OCI-LY7 (cell line): ENCODE measurements at regions not wholly inside any gene's neighbourhood (a gene's known extent, or its start where the extent isn't known, plus 50 kb on each side); places are given as distances from the start of the nearest gene placed in this dataset.
A peak's percentile ranks its signal among the peaks of the same experiment; 100 is the strongest.

Experiments used
- BruUV-seq: library from RNA; stranded (reverse); fragments of 400-500 nt; replicated peaks from 2 replicates; lab custom pipeline; 2021; lab: Mats Ljungman, UMichigan
- CTCF ChIA-PET: fragments of 300-600 bp; sonication (Branson Sonifier 250); formaldehyde crosslinking; loops from one replicate; lab custom pipeline; 2022; ENCODE audit warnings: antibody characterized with exemption; ENCODE audit not compliant: unreplicated experiment; lab: Charles Lee
- POLR2A ChIA-PET: fragments of 300-600 bp; sonication (Branson Sonifier 250); formaldehyde crosslinking; loops from one replicate; lab custom pipeline; 2022; ENCODE audit warnings: antibody characterized with exemption; lab: Charles Lee
- DNase-seq: peaks from one replicate; pipeline ENCODE4 v3.0.0-alpha.2; 2015; ENCODE audit warnings: low spot score
- H2AFZ ChIP-seq: fragments of 200-600 bp; sonication (generic), shearing (Covaris generic); 2 replicates; pipeline ENCODE4 v1.6.1; 2014; ENCODE audit warnings: mild to moderate bottlenecking, antibody characterized with exemption, low read length, moderate library complexity
- H3K27ac ChIP-seq: fragments of 200-600 bp; sonication (generic); 2 replicates; pipeline ENCODE4 v1.5.1; 2014; ENCODE audit warnings: mixed run types, low read depth, mild to moderate bottlenecking, moderate library complexity, low read length, inconsistent platforms; ENCODE audit not compliant: poor library complexity, severe bottlenecking
- H3K36me3 ChIP-seq: fragments of 200-600 bp; sonication (generic); 2 replicates; pipeline ENCODE4 v1.6.1; 2014; ENCODE audit warnings: mild to moderate bottlenecking, antibody characterized with exemption, low read length, moderate library complexity, mixed read lengths; ENCODE audit not compliant: insufficient read depth
- H3K4me1 ChIP-seq: fragments of 200-600 bp; sonication (generic); 2 replicates; pipeline ENCODE4 v1.5.1; 2014; ENCODE audit warnings: mild to moderate bottlenecking, low read length; ENCODE audit not compliant: insufficient read depth, poor library complexity, severe bottlenecking
- H3K4me2 ChIP-seq: fragments of 200-600 bp; sonication (generic); 2 replicates; pipeline ENCODE4 v1.6.1; 2014; ENCODE audit warnings: mild to moderate bottlenecking, low read length
- H3K4me3 ChIP-seq: fragments of 200-600 bp; sonication (generic); 2 replicates; pipeline ENCODE4 v1.5.1; 2014; ENCODE audit warnings: mild to moderate bottlenecking, low read depth, low read length; ENCODE audit not compliant: poor library complexity, severe bottlenecking
- H3K79me2 ChIP-seq: fragments of 200-600 bp; sonication (generic); 2 replicates; pipeline ENCODE4 v1.6.1; 2016; ENCODE audit warnings: low read depth, mild to moderate bottlenecking, low read length, moderate library complexity, mixed read lengths; ENCODE audit not compliant: insufficient read depth
- H3K9me2 ChIP-seq: fragments of 200-600 bp; sonication (generic); 2 replicates; pipeline ENCODE4 v1.6.1; 2016; ENCODE audit warnings: mild to moderate bottlenecking, low read length, mixed read lengths; ENCODE audit not compliant: insufficient read depth
- H3K9me3 ChIP-seq: fragments of 200-600 bp; sonication (generic); 2 replicates; pipeline ENCODE4 v1.6.1; 2014; ENCODE audit warnings: mild to moderate bottlenecking, mixed run types, low read length, mixed read lengths
- H4K20me1 ChIP-seq: fragments of 200-600 bp; sonication (generic); 2 replicates; pipeline ENCODE4 v1.6.1; 2014; ENCODE audit warnings: mild to moderate bottlenecking, antibody characterized with exemption, low read length, moderate library complexity, mixed read lengths; ENCODE audit not compliant: insufficient read depth
- EZH2phosphoT487 ChIP-seq: fragments of 200-600 bp; sonication (generic); IDR thresholded peaks from 2 replicates; pipeline ENCODE4 v1.6.1; 2018; ENCODE audit warnings: low read depth, borderline replicate concordance, mild to moderate bottlenecking, mixed run types, antibody characterized with exemption, low read length, moderate library complexity, mixed read lengths
- intact Hi-C: fragments of 100-400 bp; cut with micrococcal nuclease; formaldehyde crosslinking; loops from one replicate; pipeline ENCODE4 v1.10.0; 2022; ENCODE audit not compliant: unreplicated experiment
- TF ChIP-seq, protein P1 (sequence below): fragments of 200-600 bp; sonication (generic); conservative IDR thresholded peaks from 2 replicates; pipeline ENCODE4 v1.5.1; 2014; ENCODE audit warnings: mild to moderate bottlenecking, antibody characterized with exemption, low read length, moderate library complexity, mixed read lengths

DNA sequence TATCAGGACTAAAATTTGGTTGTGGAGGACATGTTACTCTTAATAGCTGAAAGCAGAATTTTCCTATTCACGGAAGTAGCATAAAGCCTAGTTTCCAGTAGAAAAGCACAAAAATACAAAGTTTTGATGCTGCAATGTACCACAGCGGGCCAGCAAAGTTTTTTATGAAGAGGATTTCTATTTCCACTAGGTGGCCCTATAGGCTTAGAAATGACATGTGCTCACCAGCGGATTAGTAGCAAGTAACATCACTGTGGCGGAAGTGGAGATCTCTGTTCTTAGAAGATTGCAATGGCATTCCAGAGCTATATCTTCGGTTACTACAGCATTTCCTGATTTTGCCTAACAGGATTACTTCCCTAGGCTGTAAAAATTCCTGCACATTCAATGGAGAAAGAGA lies 1219.0 kb upstream of the EYS start:
- no peaks in the 10 kb centered on the region for H3K9me2 ChIP-seq
- TF ChIP-seq, protein P1, sequence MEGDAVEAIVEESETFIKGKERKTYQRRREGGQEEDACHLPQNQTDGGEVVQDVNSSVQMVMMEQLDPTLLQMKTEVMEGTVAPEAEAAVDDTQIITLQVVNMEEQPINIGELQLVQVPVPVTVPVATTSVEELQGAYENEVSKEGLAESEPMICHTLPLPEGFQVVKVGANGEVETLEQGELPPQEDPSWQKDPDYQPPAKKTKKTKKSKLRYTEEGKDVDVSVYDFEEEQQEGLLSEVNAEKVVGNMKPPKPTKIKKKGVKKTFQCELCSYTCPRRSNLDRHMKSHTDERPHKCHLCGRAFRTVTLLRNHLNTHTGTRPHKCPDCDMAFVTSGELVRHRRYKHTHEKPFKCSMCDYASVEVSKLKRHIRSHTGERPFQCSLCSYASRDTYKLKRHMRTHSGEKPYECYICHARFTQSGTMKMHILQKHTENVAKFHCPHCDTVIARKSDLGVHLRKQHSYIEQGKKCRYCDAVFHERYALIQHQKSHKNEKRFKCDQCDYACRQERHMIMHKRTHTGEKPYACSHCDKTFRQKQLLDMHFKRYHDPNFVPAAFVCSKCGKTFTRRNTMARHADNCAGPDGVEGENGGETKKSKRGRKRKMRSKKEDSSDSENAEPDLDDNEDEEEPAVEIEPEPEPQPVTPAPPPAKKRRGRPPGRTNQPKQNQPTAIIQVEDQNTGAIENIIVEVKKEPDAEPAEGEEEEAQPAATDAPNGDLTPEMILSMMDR: peak; percentile 46
- TF ChIP-seq EZH2phosphoT487: no peak
- ChIA-PET POLR2A (no interaction called here), CTCF (no interaction called here)
- 0 out of 2 replicates have a peak, but pooled peaks cover 10% of the 10 kb centered on the region for H3K9me3 ChIP-seq
- peak; percentile 2 for DNase-seq
- H3K27ac ChIP-seq: no peak overlapping the region
- no peaks in the 10 kb centered on the region for H4K20me1 ChIP-seq
- no peak overlapping the region for H2AFZ ChIP-seq
- no TSS peak for BruUV-seq
- H3K79me2 ChIP-seq: no peaks in the 10 kb centered on the region
- no peak overlapping the region for H3K4me2 ChIP-seq
- no peaks in the 10 kb centered on the region for H3K36me3 ChIP-seq
- no peaks in the 10 kb centered on the region for H3K4me1 ChIP-seq
- H3K4me3 ChIP-seq: no peak overlapping the region
- intact Hi-C loops: no loop called here

DNA sequence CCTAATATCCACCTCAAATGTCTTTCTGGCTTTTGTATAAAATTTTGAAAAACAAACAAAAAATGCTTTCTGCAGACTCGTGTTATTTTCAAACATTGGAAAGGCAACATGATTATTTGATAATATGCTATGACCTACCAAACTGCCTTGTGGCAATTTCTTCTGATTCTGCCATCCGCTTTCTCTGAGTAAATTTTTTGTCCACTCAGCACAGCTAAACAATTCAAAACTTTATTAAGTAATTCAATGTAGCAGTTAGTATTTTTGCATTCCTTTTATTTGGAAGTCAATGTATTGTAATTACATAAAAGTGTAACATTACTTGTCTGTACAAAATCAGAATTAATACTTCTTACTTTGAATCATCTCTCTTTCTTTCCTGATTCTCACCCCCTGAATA lies 1206.6 kb upstream of the EYS start:
- Histone ChIP-seq H4K20me1 (no peaks in the 10 kb centered on the region), H3K4me2 (no peak overlapping the region), H3K27ac (no peak overlapping the region), H3K4me1 (no peaks in the 10 kb centered on the region), H2AFZ (no peak overlapping the region), H3K9me3 (no peaks in the 10 kb centered on the region), H3K9me2 (no peaks in the 10 kb centered on the region), H3K4me3 (no peak overlapping the region), H3K36me3 (no peaks in the 10 kb centered on the region), H3K79me2 (no peaks in the 10 kb centered on the region)
- TF ChIP-seq, protein P1: no peak
- TF ChIP-seq EZH2phosphoT487: no peak
- ChIA-PET POLR2A (interaction anchor here (0.7 kb wide), 1 partner anchor 116 kb away, joined by 3 read pairs; no protein-coding TSS in a partner anchor), CTCF (no interaction called here)
- BruUV-seq: no TSS peak
- intact Hi-C loops: no loop called here
- no peak for DNase-seq

DNA sequence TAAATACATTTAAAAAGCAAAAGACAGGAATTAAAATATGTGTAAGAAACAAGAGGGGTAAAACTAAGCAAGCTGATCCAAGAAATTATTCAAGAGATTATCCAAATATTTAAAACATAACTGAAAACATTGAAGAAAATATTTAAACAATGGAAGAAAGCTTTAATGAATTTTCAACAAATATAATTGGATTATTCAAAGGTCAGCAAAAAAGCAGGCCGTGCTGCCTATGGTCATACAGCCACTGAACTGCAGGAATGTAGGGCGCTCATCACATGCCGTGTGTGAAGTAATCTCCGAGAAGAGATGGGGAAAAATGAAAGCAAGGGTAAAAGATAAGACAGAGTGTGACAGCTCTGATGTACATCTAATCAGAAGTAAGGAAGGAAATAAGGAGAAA lies 1195.4 kb upstream of the EYS start:
- ChIA-PET CTCF (no interaction called here), POLR2A (no interaction called here)
- no peaks in the 10 kb centered on the region for H3K4me1 ChIP-seq
- H3K36me3 ChIP-seq: no peaks in the 10 kb centered on the region
- intact Hi-C loops: no loop called here
- TF ChIP-seq EZH2phosphoT487: no peak
- TF ChIP-seq, protein P1: no peak
- H4K20me1 ChIP-seq: no peaks in the 10 kb centered on the region
- no peak overlapping the region for H3K27ac ChIP-seq
- no peaks in the 10 kb centered on the region for H3K79me2 ChIP-seq
- H3K9me3 ChIP-seq: peaks cover 7% of the 10 kb centered on the region; the same call in 1 of the 2 replicates
- no peak overlapping the region for H3K4me3 ChIP-seq
- H3K4me2 ChIP-seq: no peak overlapping the region
- H2AFZ ChIP-seq: no peak overlapping the region
- BruUV-seq: no TSS peak
- no peaks in the 10 kb centered on the region for H3K9me2 ChIP-seq
- no peak for DNase-seq
